GM12874 (cell line): ENCODE measurements at regions not wholly inside any gene's neighbourhood (a gene's known extent, or its start where the extent isn't known, plus 50 kb on each side); places are given as distances from the start of the nearest gene placed in this dataset.

Experiments
- CTCF ChIP-seq: IDR thresholded peaks from 2 replicates; pipeline ENCODE4 v1.5.1; 2011; ENCODE audit warnings: low read depth, mild to moderate bottlenecking, control low read depth, low read length, moderate library complexity; ENCODE audit not compliant: insufficient read depth

GRCh38 chr10:8738987-8739386 is 684.5 kb downstream of the GATA3 start:
- TF ChIP-seq CTCF: no peak

DNA sequence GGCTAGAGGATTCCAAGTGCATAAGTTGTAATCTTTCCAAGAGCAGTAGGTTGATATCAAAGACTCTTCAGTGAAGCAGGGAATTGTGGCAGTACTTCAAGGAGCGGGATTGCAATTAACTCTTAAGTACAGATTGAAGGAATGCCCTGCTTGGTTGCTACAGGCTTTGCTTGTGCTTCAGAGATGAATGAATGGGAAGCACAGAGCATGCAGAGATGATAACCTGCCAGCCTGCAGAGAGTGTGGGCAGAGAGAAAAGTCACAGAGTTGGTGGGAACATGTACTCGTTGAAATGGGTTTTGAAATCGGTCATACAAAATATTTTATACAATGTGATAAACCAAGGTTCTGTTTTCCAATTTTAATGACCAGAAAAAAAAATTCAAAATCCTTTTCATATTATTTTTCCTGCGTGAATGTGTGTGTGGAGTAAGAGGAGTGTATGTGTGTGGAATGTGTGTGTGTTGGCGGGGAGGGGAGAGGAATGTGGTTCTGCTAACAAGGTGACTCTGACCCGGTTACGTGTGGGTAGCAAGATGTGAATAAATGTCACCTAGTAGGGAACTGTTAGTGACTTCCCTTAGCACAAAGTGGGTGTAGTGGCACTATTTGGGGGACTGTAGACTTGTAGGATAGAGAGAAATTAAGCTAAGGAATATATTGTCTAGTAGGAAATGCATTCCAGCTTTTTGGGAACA is 697.8 kb downstream of the GATA3 start:
- no peak for TF ChIP-seq CTCF

GRCh38 chr10:8758029-8758428 is 703.5 kb downstream of the GATA3 start:
- TF ChIP-seq CTCF: no peak

DNA sequence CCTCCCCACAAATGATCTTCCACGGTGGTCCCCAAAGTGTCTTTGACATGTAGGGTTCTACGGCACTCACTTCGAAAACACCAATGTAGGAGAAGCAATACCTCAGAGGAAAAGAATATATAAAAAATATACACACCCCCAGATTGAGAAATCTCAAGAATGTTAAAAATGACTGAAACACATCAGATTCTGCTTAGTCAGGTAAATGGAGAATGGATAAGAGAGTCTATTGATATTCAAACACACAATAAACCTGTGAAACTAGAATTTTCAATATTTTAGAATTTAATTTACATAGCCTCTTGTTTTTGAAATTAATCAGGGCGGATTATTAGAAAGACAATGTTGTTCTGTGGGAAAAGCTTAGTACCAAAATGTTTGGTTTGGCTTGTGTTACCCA is 712.4 kb downstream of the GATA3 start:
- no peak for TF ChIP-seq CTCF

DNA sequence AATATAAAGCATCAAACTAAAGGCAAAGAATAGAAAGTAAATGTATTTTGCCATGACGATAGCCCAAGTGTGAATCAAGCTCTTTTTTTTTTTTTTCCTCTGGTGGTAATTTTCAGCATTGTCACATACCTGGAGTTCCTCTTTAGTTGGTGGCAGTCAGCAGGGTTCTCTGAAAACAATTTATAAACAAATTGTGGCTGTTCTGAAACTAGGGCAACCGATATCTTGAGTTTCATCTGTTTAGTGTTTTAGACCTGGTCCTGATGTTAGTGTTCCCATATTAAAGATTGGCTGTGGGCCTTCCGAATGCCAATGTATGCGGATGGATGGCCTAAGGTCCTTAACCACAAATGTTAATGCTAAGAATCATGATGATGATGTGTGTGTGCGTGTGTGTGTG is 713.1 kb downstream of the GATA3 start:
- no peak for TF ChIP-seq CTCF

- no peak for TF ChIP-seq CTCF
These were observed 713.9 kb downstream of the GATA3 start for GRCh38 chr10:8768341-8768740.

- no peak for TF ChIP-seq CTCF
These were observed 714.4 kb downstream of the GATA3 start for GRCh38 chr10:8768852-8769251.
